Esophagus muscularis mucosa (tissue), 3 donors: ENCODE measurements at regions not wholly inside any gene's neighbourhood (a gene's known extent, or its start where the extent isn't known, plus 50 kb on each side); places are given as distances from the start of the nearest gene placed in this dataset.

Source experiments
- POLR2A ChIP-seq: fragments of 450-650 bp; IDR thresholded peaks from one replicate; pipeline ENCODE4 v1.6.1; 2017; ENCODE audit warnings: antibody characterized with exemption, moderate library complexity, mild to moderate bottlenecking, low read depth
- TF ChIP-seq, protein P1 (sequence below), 3 experiments: fragments of 200-600 bp in 2 of 3; fragments of 450-650 bp in 1 of 3; sonication (generic) in 2 of 3; IDR thresholded peaks; one replicate each; pipeline ENCODE4 v1.5.1; 2017 to 2019; ENCODE audit warnings: antibody characterized with exemption in 3 of 3, mild to moderate bottlenecking in 2 of 3, moderate library complexity in 1 of 3

DNA sequence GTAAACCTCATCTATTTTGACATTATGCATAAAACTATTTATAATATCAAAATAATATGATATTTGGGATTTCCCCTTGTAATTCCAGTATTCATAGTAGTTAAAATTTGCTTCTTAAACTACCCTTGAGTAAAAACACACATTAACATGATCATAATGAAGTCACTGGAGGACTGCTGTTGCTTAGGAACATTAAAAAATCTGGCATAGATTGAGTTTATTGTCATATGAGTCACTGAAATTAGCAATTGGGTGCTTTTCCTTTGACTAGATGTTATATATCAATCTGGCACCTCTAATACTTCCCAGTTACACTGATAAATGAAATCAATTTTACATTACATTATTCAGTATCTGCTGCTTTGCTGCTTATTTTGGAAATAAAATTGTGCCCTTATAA lies 57.0 kb upstream of the ZC3H15 start:
- no peak for TF ChIP-seq POLR2A
- TF ChIP-seq, protein P1, sequence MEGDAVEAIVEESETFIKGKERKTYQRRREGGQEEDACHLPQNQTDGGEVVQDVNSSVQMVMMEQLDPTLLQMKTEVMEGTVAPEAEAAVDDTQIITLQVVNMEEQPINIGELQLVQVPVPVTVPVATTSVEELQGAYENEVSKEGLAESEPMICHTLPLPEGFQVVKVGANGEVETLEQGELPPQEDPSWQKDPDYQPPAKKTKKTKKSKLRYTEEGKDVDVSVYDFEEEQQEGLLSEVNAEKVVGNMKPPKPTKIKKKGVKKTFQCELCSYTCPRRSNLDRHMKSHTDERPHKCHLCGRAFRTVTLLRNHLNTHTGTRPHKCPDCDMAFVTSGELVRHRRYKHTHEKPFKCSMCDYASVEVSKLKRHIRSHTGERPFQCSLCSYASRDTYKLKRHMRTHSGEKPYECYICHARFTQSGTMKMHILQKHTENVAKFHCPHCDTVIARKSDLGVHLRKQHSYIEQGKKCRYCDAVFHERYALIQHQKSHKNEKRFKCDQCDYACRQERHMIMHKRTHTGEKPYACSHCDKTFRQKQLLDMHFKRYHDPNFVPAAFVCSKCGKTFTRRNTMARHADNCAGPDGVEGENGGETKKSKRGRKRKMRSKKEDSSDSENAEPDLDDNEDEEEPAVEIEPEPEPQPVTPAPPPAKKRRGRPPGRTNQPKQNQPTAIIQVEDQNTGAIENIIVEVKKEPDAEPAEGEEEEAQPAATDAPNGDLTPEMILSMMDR (IDR thresholded peaks at IDR 0.05), result no peak
